ENCODE measurements at regions not wholly inside any gene's neighbourhood (a gene's known extent, or its start where the extent isn't known, plus 50 kb on each side); places are given as distances from the start of the nearest gene placed in this dataset.

DNA sequence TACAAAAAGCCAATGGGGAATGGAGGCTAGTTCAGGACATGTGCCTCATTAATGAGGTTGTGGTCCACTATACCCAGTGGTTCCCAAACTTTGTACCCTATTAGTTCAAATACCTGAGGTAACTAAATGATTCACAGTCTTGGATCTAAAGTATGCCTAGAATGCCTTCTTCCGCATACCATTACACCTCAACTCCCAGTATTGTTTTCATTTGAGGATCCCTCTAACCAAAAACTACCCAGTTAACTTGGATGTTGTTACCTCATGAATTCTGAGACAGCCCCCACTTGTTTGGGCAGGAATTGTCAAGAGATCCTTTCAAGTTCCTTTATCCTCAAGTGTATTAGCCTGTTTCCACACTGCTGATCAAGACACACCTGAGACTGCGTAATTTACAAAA lies 439.2 kb downstream of the PCDH10 start:
- no peak overlapping the region for H3K23ac ChIP-seq (ENCODE audit: low read depth, low read length)
- H2BK20ac ChIP-seq (ENCODE audit: low read depth, low read length), result no peak overlapping the region
- no peak for TF ChIP-seq RAD21 (IDR thresholded peaks at IDR 0.05; ENCODE audit: low read length)
- TF ChIP-seq CHD1 (IDR thresholded peaks at IDR 0.05; ENCODE audit: low read depth, low read length), result no peak
- TF ChIP-seq POLR2A (IDR thresholded peaks at IDR 0.05; ENCODE audit: low read depth, low read length), result no peak
- TF ChIP-seq RCOR1 (IDR thresholded peaks at IDR 0.05; ENCODE audit: insufficient replicate concordance, low read length), result no peak
- TF ChIP-seq CEBPB (IDR thresholded peaks at IDR 0.05; ENCODE audit: low read depth, low read length), result no peak
- no peak for TF ChIP-seq NFE2L2 (IDR thresholded peaks at IDR 0.05; ENCODE audit: low read depth, low read length)
- TF ChIP-seq RFX5 (IDR thresholded peaks at IDR 0.05; ENCODE audit: low read depth, low read length), result no peak
- TF ChIP-seq SMC3 (IDR thresholded peaks at IDR 0.05; ENCODE audit: low read depth, low read length), result no peak
- H3K4me2 ChIP-seq (ENCODE audit: low read depth, low read length), result no peak overlapping the region
- ChIA-PET CTCF (no interaction called here), POLR2A (ENCODE audit: unreplicated experiment) (no interaction called here)
- ATAC-seq (ENCODE audit: low read depth) (no peak), DNase-seq (no peak)
- H4K8ac ChIP-seq (ENCODE audit: low read depth in 2 of 2, low read length in 2 of 2), result no peak overlapping the region
- no peak overlapping the region for H2BK5ac ChIP-seq (ENCODE audit: low read depth, low read length, poor library complexity, severe bottlenecking)
- no TSS peak for BruUV-seq (replicated peaks)
- no peaks in the 10 kb centered on the region for H3K79me1 ChIP-seq (ENCODE audit: low read depth in 1 of 2, low read length in 2 of 2)
- no CpG with 5 or more reads among the region's 2 CpGs for WGBS, 2 experiments (ENCODE audit: extremely low coverage in 2 of 2, insufficient read length in 1 of 2)
- H3K27me3 ChIP-seq (ENCODE audit: control insufficient read depth, insufficient read depth, low read length), result no peaks in the 10 kb centered on the region
- H2BK120ac ChIP-seq (ENCODE audit: low read depth, low read length), result no peak overlapping the region
- H2AK5ac ChIP-seq (ENCODE audit: low read depth, low read length), result no peak overlapping the region
- H3K56ac ChIP-seq (ENCODE audit: extremely low read depth, insufficient read depth, low read length), result no peak overlapping the region
- no peaks in the 10 kb centered on the region for H3K9me1 ChIP-seq (ENCODE audit: insufficient read depth, low read length)
- no peak overlapping the region for H2AK9ac ChIP-seq (replicated peaks; ENCODE audit: low read depth, low read length, poor library complexity)
- intact Hi-C loops (cut with micrococcal nuclease), result no loop called here
- H4K20me1 ChIP-seq (ENCODE audit: insufficient read depth, low read length), result no peaks in the 10 kb centered on the region
- no peak overlapping the region for H3K4ac ChIP-seq (ENCODE audit: low read depth, low read length)
- H3K18ac ChIP-seq (ENCODE audit: low read depth, low read length), result no peak overlapping the region
- H3K27ac ChIP-seq (ENCODE audit: insufficient read depth, low read length), result no peak overlapping the region
- H3K4me3 ChIP-seq (ENCODE audit: insufficient read depth, low read depth, low read length), result no peak overlapping the region
- H2BK15ac ChIP-seq (ENCODE audit: low read depth, low read length), result no peak overlapping the region
- H3K36me3 ChIP-seq (ENCODE audit: control insufficient read depth, insufficient read depth, low read length), result no peaks in the 10 kb centered on the region
- in situ Hi-C loops (cut with MboI; ENCODE audit: low sequenced_read_pairs), result no loop called here
- no peaks in the 10 kb centered on the region for H3K4me1 ChIP-seq (ENCODE audit: control insufficient read depth, insufficient read depth, low read length)
- dilution Hi-C loops (cut with HindIII; ENCODE audit: low sequenced_read_pairs, unreplicated experiment), result no loop called here
- no peak overlapping the region for H4K91ac ChIP-seq (ENCODE audit: insufficient read depth, low read depth, low read length)
- H3K9ac ChIP-seq (ENCODE audit: low read depth, low read length), result no peak overlapping the region
- peaks cover 7% of the 10 kb centered on the region; the same call in 1 of the 2 replicates for H3K9me3 ChIP-seq (ENCODE audit: control insufficient read depth, insufficient read depth, low read length)
- no peak overlapping the region for H4K5ac ChIP-seq (ENCODE audit: low read depth, low read length)
- no peak overlapping the region for H3K14ac ChIP-seq (replicated peaks; ENCODE audit: low read depth, low read length)
- no peak overlapping the region for H2AFZ ChIP-seq (replicated peaks; ENCODE audit: low read length, poor library complexity)

Measured in IMR-90 (cell line).